Left renal cortex interstitium (tissue), 4 donors: ENCODE measurements at regions not wholly inside any gene's neighbourhood (a gene's known extent, or its start where the extent isn't known, plus 50 kb on each side); places are given as distances from the start of the nearest gene placed in this dataset.
A peak's percentile ranks its signal among the peaks of the same experiment; 100 is the strongest.

Experiments used
- DNase-seq, 4 donors: peaks; one replicate each; pipeline ENCODE4 v3.0.0-alpha.2; 2013; ENCODE audit warnings: low read depth in 4 of 4, low spot score in 2 of 4, missing footprints in 1 of 4

GRCh38 chr2:136251197-136251884 is 133.4 kb upstream of the CXCR4 start:
- DNase-seq: no peak

- no peak for DNase-seq
These were observed 132.2 kb upstream of the CXCR4 start for GRCh38 chr2:136250131-136250530.

GRCh38 chr2:136248907-136249306 is 131.0 kb upstream of the CXCR4 start:
- no peak for DNase-seq

- DNase-seq: no peak
These were observed 130.3 kb upstream of the CXCR4 start for GRCh38 chr2:136248242-136248641.

- DNase-seq: no peak
These were observed 129.4 kb upstream of the CXCR4 start for GRCh38 chr2:136247204-136247950.

- peak in 2 of 4 donors; percentile 41 to 48 for DNase-seq
These were observed 128.2 kb upstream of the CXCR4 start for GRCh38 chr2:136246086-136246669.

- no peak for DNase-seq
These were observed 127.3 kb upstream of the CXCR4 start for GRCh38 chr2:136245211-136245610.

- DNase-seq: no peak
These were observed 126.6 kb upstream of the CXCR4 start for GRCh38 chr2:136244536-136244885.

- no peak for DNase-seq
These were observed 125.9 kb upstream of the CXCR4 start for GRCh38 chr2:136243638-136244535.

GRCh38 chr2:136242687-136243277 is 124.8 kb upstream of the CXCR4 start:
- DNase-seq: no peak

GRCh38 chr2:136242100-136242499 is 124.2 kb upstream of the CXCR4 start:
- no peak for DNase-seq

- DNase-seq: no peak
These were observed 121.2 kb upstream of the CXCR4 start for GRCh38 chr2:136239079-136239685.

GRCh38 chr2:136238286-136239078 is 120.5 kb upstream of the CXCR4 start:
- DNase-seq: no peak

- no peak for DNase-seq
These were observed 118.1 kb upstream of the CXCR4 start for GRCh38 chr2:136236019-136236418.

GRCh38 chr2:136235546-136235945 is 117.6 kb upstream of the CXCR4 start:
- no peak for DNase-seq

GRCh38 chr2:136234261-136234660 is 116.3 kb upstream of the CXCR4 start:
- no peak for DNase-seq

GRCh38 chr2:136233298-136233697 is 115.3 kb upstream of the CXCR4 start:
- DNase-seq: no peak

GRCh38 chr2:136232456-136233172 is 114.7 kb upstream of the CXCR4 start:
- DNase-seq: no peak

GRCh38 chr2:136230464-136230863 is 112.5 kb upstream of the CXCR4 start:
- DNase-seq: no peak
